Upper lobe of left lung (tissue), 6 donors: ENCODE measurements at regions not wholly inside any gene's neighbourhood (a gene's known extent, or its start where the extent isn't known, plus 50 kb on each side); places are given as distances from the start of the nearest gene placed in this dataset.
A peak's percentile ranks its signal among the peaks of the same experiment; 100 is the strongest.

Source experiments
- ATAC-seq, 2 donors: fragments of 200-7000 bp; cut with Tn5 transposase; one replicate each; pipeline ENCODE4 v1.9.1; 2022; ENCODE audit warnings: mild to moderate bottlenecking in 2 of 2, moderate library complexity in 2 of 2; ENCODE audit not compliant: low FRiP score in 2 of 2
- DNase-seq, 2 donors: peaks; one replicate each; pipeline ENCODE4 v3.0.0-alpha.2; 2019 to 2020
- H3K27ac ChIP-seq, 4 donors: fragments of 200-600 bp; sonication (generic); one replicate each; pipeline ENCODE4 v1.5.1; 2016 to 2019
- H3K27me3 ChIP-seq, 4 donors: fragments of 200-600 bp; sonication (generic); one replicate each; pipeline ENCODE4 v1.5.1; 2017 to 2019
- H3K36me3 ChIP-seq, 4 donors: fragments of 200-600 bp; sonication (generic); one replicate each; pipeline ENCODE4 v1.5.1; 2016 to 2019
- H3K4me1 ChIP-seq, 4 donors: fragments of 200-600 bp; sonication (generic); one replicate each; pipeline ENCODE4 v1.5.1; 2018 to 2019
- H3K4me3 ChIP-seq, 4 donors: fragments of 200-600 bp; sonication (generic); one replicate each; pipeline ENCODE4 v1.5.1; 2017 to 2019; ENCODE audit warnings: mild to moderate bottlenecking in 2 of 4, moderate library complexity in 1 of 4
- H3K9me3 ChIP-seq, 4 donors: fragments of 200-600 bp; sonication (generic); one replicate each; pipeline ENCODE4 v1.5.1; 2018 to 2019
- CTCF ChIP-seq, 6 experiments: fragments of 450-650 bp in 4 of 6; fragments of 200-600 bp in 2 of 6; sonication (generic) in 2 of 6; IDR thresholded peaks; one replicate each; pipeline ENCODE4 v1.5.1; 2016 to 2019; ENCODE audit warnings: antibody characterized with exemption in 6 of 6
- EP300 ChIP-seq, 4 donors: sonication (generic); formaldehyde crosslinking; IDR thresholded peaks; one replicate each; pipeline ENCODE4 v1.5.1; 2017; ENCODE audit warnings: antibody characterized with exemption in 4 of 4, control low read depth in 2 of 4
- POLR2A ChIP-seq, 4 donors: fragments of 450-650 bp; IDR thresholded peaks; one replicate each; pipeline ENCODE4 v1.5.1; 2016 to 2017; ENCODE audit warnings: antibody characterized with exemption in 4 of 4, mild to moderate bottlenecking in 2 of 4
- POLR2AphosphoS5 ChIP-seq, 2 donors: sonication (generic); formaldehyde crosslinking; IDR thresholded peaks; one replicate each; pipeline ENCODE4 v1.5.1; 2017; ENCODE audit warnings: antibody characterized with exemption in 2 of 2
- WGBS, 2 donors: methylation state at CpG; one replicate each; pipeline ENCODE4 v1.1.5; 2017 to 2018; 5-methylcytosine and 5-hydroxymethylcytosine counted together
- donor health status: DM: no; HTN: no; CAD: no; lungs with moderate emphysema.
- donor health status: DM: no; HTN: yes; CAD: no; lungs with severe emphysema.

GRCh38 chr20:11675920-11676629 lies 241.6 kb upstream of the BTBD3 start:
- peak in 1 of 2 donors; percentile 47 for DNase-seq
- 55 to 58% methylated on average over 13 of the region's 13 CpGs for WGBS, 2 donors

GRCh38 chr20:11676630-11677287 lies 240.9 kb upstream of the BTBD3 start:
- H3K4me3 ChIP-seq: no peak overlapping the region
- TF ChIP-seq POLR2A (IDR thresholded peaks at IDR 0.05): no peak
- TF ChIP-seq CTCF (IDR thresholded peaks at IDR 0.05): peak; percentile 56 to 79 (median 67)
- no peaks in the 10 kb centered on the region for H3K9me3 ChIP-seq
- DNase-seq (no peak), ATAC-seq (peak; percentile 71 to 90)
- H3K27ac ChIP-seq: no peak overlapping the region
- H3K4me1 ChIP-seq: peaks cover 0 to 4% (median 1%) of the 10 kb centered on the region in 4 donors
- H3K36me3 ChIP-seq: no peaks in the 10 kb centered on the region
- H3K27me3 ChIP-seq: no peaks in the 10 kb centered on the region
- WGBS, 2 donors: 71 to 77% methylated on average over 2 of the region's 2 CpGs

More at GRCh38 chr20:11675920-11676629, 241.6 kb upstream of the BTBD3 start:
- peak in 1 of 2 donors; percentile 20 for ATAC-seq
- Histone ChIP-seq H3K27ac (no peak overlapping the region), H3K9me3 (no peaks in the 10 kb centered on the region), H3K36me3 (no peaks in the 10 kb centered on the region), H3K4me3 (no peak overlapping the region), H3K27me3 (no peaks in the 10 kb centered on the region), H3K4me1 (peaks cover 0 to 4% (median 1%) of the 10 kb centered on the region in 4 donors)
- no peak for TF ChIP-seq POLR2AphosphoS5 (IDR thresholded peaks at IDR 0.05)
- no peak for TF ChIP-seq POLR2A (IDR thresholded peaks at IDR 0.05)
- no peak for TF ChIP-seq CTCF (IDR thresholded peaks at IDR 0.05)
- no peak for TF ChIP-seq EP300 (IDR thresholded peaks at IDR 0.05)

GRCh38 chr20:11677428-11677827 lies 240.3 kb upstream of the BTBD3 start:
- no peaks in the 10 kb centered on the region for H3K36me3 ChIP-seq
- peaks cover 0 to 4% (median 1%) of the 10 kb centered on the region in 4 donors for H3K4me1 ChIP-seq
- DNase-seq (no peak), ATAC-seq (no peak)
- no peaks in the 10 kb centered on the region for H3K9me3 ChIP-seq
- H3K4me3 ChIP-seq: no peak overlapping the region
- no peak overlapping the region for H3K27ac ChIP-seq
- no peak for TF ChIP-seq POLR2A (IDR thresholded peaks at IDR 0.05)
- 87 to 96% methylated on average over 3 of the region's 3 CpGs for WGBS, 2 donors
- H3K27me3 ChIP-seq: no peaks in the 10 kb centered on the region

GRCh38 chr20:11677836-11678235 lies 239.9 kb upstream of the BTBD3 start:
- H3K9me3 ChIP-seq: no peaks in the 10 kb centered on the region
- no peaks in the 10 kb centered on the region for H3K36me3 ChIP-seq
- no peaks in the 10 kb centered on the region for H3K27me3 ChIP-seq
- H3K27ac ChIP-seq: no peak overlapping the region
- no peak for TF ChIP-seq POLR2A (IDR thresholded peaks at IDR 0.05)
- no peak for TF ChIP-seq EP300 (IDR thresholded peaks at IDR 0.05)
- no peak for TF ChIP-seq CTCF (IDR thresholded peaks at IDR 0.05)
- TF ChIP-seq POLR2AphosphoS5 (IDR thresholded peaks at IDR 0.05): no peak
- DNase-seq: no peak
- H3K4me1 ChIP-seq: peaks cover 0 to 4% (median 1%) of the 10 kb centered on the region in 4 donors
- ATAC-seq: no peak
- H3K4me3 ChIP-seq: no peak overlapping the region
- WGBS, 2 donors: 83 to 96% methylated on average over 3 of the region's 3 CpGs

GRCh38 chr20:11682285-11682684 lies 235.4 kb upstream of the BTBD3 start:
- 71% methylated on average over 3 of the region's 3 CpGs for WGBS, 2 donors
- H3K4me3 ChIP-seq: no peak overlapping the region
- peaks cover 0 to 4% (median 0%) of the 10 kb centered on the region in 4 donors for H3K27me3 ChIP-seq
- H3K36me3 ChIP-seq: no peaks in the 10 kb centered on the region
- no peak for DNase-seq
- TF ChIP-seq POLR2A (IDR thresholded peaks at IDR 0.05) (no peak), CTCF (IDR thresholded peaks at IDR 0.05) (no peak), EP300 (IDR thresholded peaks at IDR 0.05) (no peak), POLR2AphosphoS5 (IDR thresholded peaks at IDR 0.05) (no peak)
- no peaks in the 10 kb centered on the region for H3K9me3 ChIP-seq
- H3K4me1 ChIP-seq: peaks cover 6 to 10% (median 8%) of the 10 kb centered on the region in 4 donors
- ATAC-seq: no peak
- no peak overlapping the region for H3K27ac ChIP-seq
